ENCODE measurements at regions not wholly inside any gene's neighbourhood (a gene's known extent, or its start where the extent isn't known, plus 50 kb on each side); places are given as distances from the start of the nearest gene placed in this dataset.

GRCh38 chr16:8391257-8391656 lies 199.1 kb downstream of the TMEM114 start:
- TF ChIP-seq EP300 (IDR thresholded peaks at IDR 0.05) (no peak), CTCF (IDR thresholded peaks at IDR 0.05) (no peak)

Measured in esophagus muscularis mucosa (tissue), 3 donors.